ENCODE measurements at regions not wholly inside any gene's neighbourhood (a gene's known extent, or its start where the extent isn't known, plus 50 kb on each side); places are given as distances from the start of the nearest gene placed in this dataset.

GRCh38 chr6:22825210-22825609 is 255.8 kb downstream of the HDGFL1 start:
- no peak overlapping the region for H3K4me3 ChIP-seq (replicated peaks in 1 of 4; ENCODE audit: control extremely low read depth in 1 of 4, insufficient read depth in 1 of 4, low read depth in 3 of 4, low read length in 4 of 4)
- H3K9me3 ChIP-seq (ENCODE audit: control insufficient read depth, insufficient read depth, low read depth, low read length), result no peaks in the 10 kb centered on the region
- H2AFZ ChIP-seq (ENCODE audit: low read length), result no peak overlapping the region
- no peaks in the 10 kb centered on the region for H4K20me1 ChIP-seq (ENCODE audit: control insufficient read depth, extremely low read depth, insufficient read depth, low read length)
- DNase-seq (ENCODE audit: low read depth in 2 of 2), result no peak
- no peak overlapping the region for H3K9ac ChIP-seq (ENCODE audit: insufficient read depth, low read length)
- peaks cover 6% of the 10 kb centered on the region for H3K4me1 ChIP-seq (ENCODE audit: control insufficient read depth, extremely low read depth, insufficient read depth, low read length)
- no peak overlapping the region for H3K27ac ChIP-seq (ENCODE audit: insufficient read depth, low read length)
- TF ChIP-seq EZH2 (IDR thresholded peaks at IDR 0.05; ENCODE audit: low read length, missing control alignments) (no peak), CTCF (conservative IDR thresholded peaks at IDR 0.05 in 1 of 2, IDR thresholded peaks at IDR 0.05 in 1 of 2; ENCODE audit: low read depth in 1 of 2, low read length in 2 of 2) (no peak)
- H3K27me3 ChIP-seq (ENCODE audit: control insufficient read depth, insufficient read depth, low read length), result no peaks in the 10 kb centered on the region
- no peaks in the 10 kb centered on the region for H3K36me3 ChIP-seq (ENCODE audit: control insufficient read depth, insufficient read depth, low read length)
- no peak overlapping the region for H3K4me2 ChIP-seq (ENCODE audit: extremely low read depth, insufficient read depth, low read length)
- no peaks in the 10 kb centered on the region for H3K79me2 ChIP-seq (ENCODE audit: control insufficient read depth, insufficient read depth, low read length)

- no peak overlapping the region for H3K9ac ChIP-seq (ENCODE audit: insufficient read depth, low read length)
- no peaks in the 10 kb centered on the region for H4K20me1 ChIP-seq (ENCODE audit: control insufficient read depth, extremely low read depth, insufficient read depth, low read length)
- TF ChIP-seq EZH2 (IDR thresholded peaks at IDR 0.05; ENCODE audit: low read length, missing control alignments) (no peak), CTCF (conservative IDR thresholded peaks at IDR 0.05 in 1 of 2, IDR thresholded peaks at IDR 0.05 in 1 of 2; ENCODE audit: low read depth in 1 of 2, low read length in 2 of 2) (no peak)
- H3K27ac ChIP-seq (ENCODE audit: insufficient read depth, low read length), result no peak overlapping the region
- H3K9me3 ChIP-seq (ENCODE audit: control insufficient read depth, insufficient read depth, low read depth, low read length), result no peaks in the 10 kb centered on the region
- no peak overlapping the region for H3K4me2 ChIP-seq (ENCODE audit: extremely low read depth, insufficient read depth, low read length)
- H3K79me2 ChIP-seq (ENCODE audit: control insufficient read depth, insufficient read depth, low read length), result no peaks in the 10 kb centered on the region
- H3K27me3 ChIP-seq (ENCODE audit: control insufficient read depth, insufficient read depth, low read length), result no peaks in the 10 kb centered on the region
- H2AFZ ChIP-seq (ENCODE audit: low read length), result no peak overlapping the region
- no peak overlapping the region for H3K4me3 ChIP-seq (replicated peaks in 1 of 4; ENCODE audit: control extremely low read depth in 1 of 4, insufficient read depth in 1 of 4, low read depth in 3 of 4, low read length in 4 of 4)
- DNase-seq (ENCODE audit: low read depth in 2 of 2), result peak in 1 of 2 donors; percentile 96
- H3K4me1 ChIP-seq (ENCODE audit: control insufficient read depth, extremely low read depth, insufficient read depth, low read length), result peaks cover 6% of the 10 kb centered on the region
- H3K36me3 ChIP-seq (ENCODE audit: control insufficient read depth, insufficient read depth, low read length), result no peaks in the 10 kb centered on the region
Measured at GRCh38 chr6:22826961-22827360, 257.6 kb downstream of the HDGFL1 start.

GRCh38 chr6:22827760-22828159 is 258.4 kb downstream of the HDGFL1 start:
- TF ChIP-seq CTCF (conservative IDR thresholded peaks at IDR 0.05 in 1 of 2, IDR thresholded peaks at IDR 0.05 in 1 of 2; ENCODE audit: low read depth in 1 of 2, low read length in 2 of 2), result no peak
- no peak for TF ChIP-seq EZH2 (IDR thresholded peaks at IDR 0.05; ENCODE audit: low read length, missing control alignments)
- H2AFZ ChIP-seq (ENCODE audit: low read length), result no peak overlapping the region

More at GRCh38 chr6:22827760-22828159, 258.4 kb downstream of the HDGFL1 start:
- peak overlapping the region; percentile 8 for H3K4me2 ChIP-seq (ENCODE audit: extremely low read depth, insufficient read depth, low read length)
- no peak overlapping the region for H3K4me3 ChIP-seq (replicated peaks in 1 of 4; ENCODE audit: control extremely low read depth in 1 of 4, insufficient read depth in 1 of 4, low read depth in 3 of 4, low read length in 4 of 4)
- H3K9ac ChIP-seq (ENCODE audit: insufficient read depth, low read length), result no peak overlapping the region
- H3K9me3 ChIP-seq (ENCODE audit: control insufficient read depth, insufficient read depth, low read depth, low read length), result no peaks in the 10 kb centered on the region
- H3K36me3 ChIP-seq (ENCODE audit: control insufficient read depth, insufficient read depth, low read length), result no peaks in the 10 kb centered on the region
- DNase-seq (ENCODE audit: low read depth in 2 of 2), result peak in 1 of 2 donors; percentile 61
- H3K4me1 ChIP-seq (ENCODE audit: control insufficient read depth, extremely low read depth, insufficient read depth, low read length), result peaks cover 6% of the 10 kb centered on the region
- H3K79me2 ChIP-seq (ENCODE audit: control insufficient read depth, insufficient read depth, low read length), result no peaks in the 10 kb centered on the region
- H4K20me1 ChIP-seq (ENCODE audit: control insufficient read depth, extremely low read depth, insufficient read depth, low read length), result no peaks in the 10 kb centered on the region
- no peak overlapping the region for H3K27ac ChIP-seq (ENCODE audit: insufficient read depth, low read length)
- no peaks in the 10 kb centered on the region for H3K27me3 ChIP-seq (ENCODE audit: control insufficient read depth, insufficient read depth, low read length)
